ENCODE measurements at regions not wholly inside any gene's neighbourhood (a gene's known extent, or its start where the extent isn't known, plus 50 kb on each side); places are given as distances from the start of the nearest gene placed in this dataset.

- H3K79me2 ChIP-seq (ENCODE audit: insufficient read depth, low read length) = no peaks in the 10 kb centered on the region
- H3K36me3 ChIP-seq (replicated peaks in 1 of 2; ENCODE audit: control insufficient read depth in 1 of 2, insufficient read depth in 2 of 2, low read length in 2 of 2) = no peaks in the 10 kb centered on the region
- no peak overlapping the region for H3K9ac ChIP-seq (ENCODE audit: insufficient read depth, low read depth, low read length)
- in situ Hi-C loops (cut with HindIII; ENCODE audit: extremely low pct_ligation_motif_present, low pct_unique_long_range_greater_than_20kb) = no loop called here
- ATAC-seq (no peak), FAIRE-seq (no peak), DNase-seq (ENCODE audit: low spot score) (no peak)
- TF ChIP-seq SRSF4 (IDR thresholded peaks at IDR 0.05; ENCODE audit: low read depth, low read length, poor library complexity, severe bottlenecking) (no peak), ZNF761 (CRISPR knock-in tag; conservative IDR thresholded peaks at IDR 0.05) (no peak), ETV6 (CRISPR knock-in tag; conservative IDR thresholded peaks at IDR 0.05) (no peak), CTCF (CRISPR knock-in tag; IDR thresholded peaks at IDR 0.05) (no peak), MEIS2 (CRISPR knock-in tag; IDR thresholded peaks at IDR 0.05) (no peak), GRHL1 (CRISPR knock-in tag; conservative IDR thresholded peaks at IDR 0.05) (no peak)
- ChIA-PET CTCF (ENCODE audit: low intra/inter-chr PET ratio, low total read pairs) (no interaction called here), POLR2A (no interaction called here)
- H3K4me2 ChIP-seq (ENCODE audit: low read depth, low read length) = no peak overlapping the region
- H3K4me3 ChIP-seq (replicated peaks in 1 of 3; ENCODE audit: insufficient read depth in 1 of 3, low read depth in 2 of 3, low read length in 3 of 3) = no peak overlapping the region
- 14% methylated on average over 11 of the region's 16 CpGs for WGBS (ENCODE audit: low lambda C conversion rate)
- no peaks in the 10 kb centered on the region; the same call in 1 of the 2 replicates for H4K20me1 ChIP-seq (ENCODE audit: insufficient read depth, low read length)
- H3K9me3 ChIP-seq (ENCODE audit: low read length) = no peaks in the 10 kb centered on the region
- H2AFZ ChIP-seq (ENCODE audit: low read length) = no peak overlapping the region
- H3K27me3 ChIP-seq (ENCODE audit: control insufficient read depth in 1 of 2, insufficient read depth in 2 of 2, low read length in 2 of 2) = peaks cover 8 to 48% of the 10 kb centered on the region in 2 experiments; a peak in 4 of 5 replicates
- H3K4me1 ChIP-seq (ENCODE audit: insufficient read depth, low read length) = no peaks in the 10 kb centered on the region
- intact Hi-C loops (cut with micrococcal nuclease; ENCODE audit: unreplicated experiment) = no loop called here
- H3K27ac ChIP-seq (ENCODE audit: extremely low read length, insufficient read depth, low read length) = no peak overlapping the region
- no TSS peak for BruUV-seq (replicated peaks)
Measured at GRCh38 chr7:155870334-155871180, 58.3 kb upstream of the SHH start.

Data from HepG2 (cell line).